CD4-positive, alpha-beta T cell treated with Interleukin-17A for 1 hour (primary cell): ENCODE measurements at regions not wholly inside any gene's neighbourhood (a gene's known extent, or its start where the extent isn't known, plus 50 kb on each side); places are given as distances from the start of the nearest gene placed in this dataset.
"Not testable (repeated sequence)": the region's sequence is repeated elsewhere in the genome, so short reads cannot be mapped to it uniquely, and the experiment has no call there.

Experiments used
- DNase-seq: peaks from one replicate; pipeline ENCODE4 v3.0.0-alpha.2; 2020

DNA sequence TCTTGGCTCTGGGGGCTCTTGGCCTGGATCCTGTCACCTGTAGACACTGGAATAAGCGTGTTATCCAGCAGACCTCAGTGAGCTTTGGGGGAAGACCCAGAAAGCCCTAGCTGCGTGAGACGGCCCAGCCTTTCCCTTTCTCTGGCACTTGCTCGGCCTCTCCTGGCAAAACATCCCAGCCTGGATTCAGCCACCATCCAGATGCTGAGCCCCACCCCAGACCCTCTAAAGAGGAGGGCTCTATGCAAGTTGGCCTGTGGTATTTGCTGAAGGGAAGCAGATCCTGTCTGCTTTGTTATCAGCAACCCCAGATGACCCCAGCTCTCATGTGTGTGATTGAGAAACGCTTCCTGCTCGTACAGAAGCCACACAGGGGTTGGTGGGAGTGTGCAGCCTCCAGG lies 267.2 kb downstream of the FAM43A start:
- DNase-seq: no peak

- no peak for DNase-seq
Observed at GRCh38 chr3:194953291-194953690, 267.6 kb downstream of the FAM43A start.

DNA sequence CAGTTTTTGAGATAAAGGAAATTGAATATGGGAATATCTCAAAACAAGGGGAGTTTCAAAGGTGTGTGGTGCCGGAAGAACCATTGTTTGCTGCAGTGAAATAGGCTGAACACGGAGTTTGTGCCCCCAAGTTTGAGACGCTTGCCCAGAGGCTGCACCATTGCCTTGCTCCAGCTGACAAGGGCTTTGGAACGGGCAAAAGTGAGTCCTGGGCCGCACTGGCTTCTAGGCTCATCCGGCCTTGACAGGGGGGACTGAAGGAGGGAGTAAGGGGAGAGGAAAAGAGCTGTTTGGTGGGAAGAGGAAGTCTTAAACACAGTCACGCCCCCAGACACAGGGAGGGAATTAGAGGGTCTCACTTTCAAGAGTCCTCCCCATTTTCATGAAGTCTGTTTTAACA lies 269.9 kb downstream of the FAM43A start:
- DNase-seq: no peak

- DNase-seq: no peak
Observed at GRCh38 chr3:194955979-194956696, 270.5 kb downstream of the FAM43A start.

GRCh38 chr3:194956697-194957396 lies 271.2 kb downstream of the FAM43A start:
- no peak for DNase-seq

GRCh38 chr3:194957743-194958240 lies 272.1 kb downstream of the FAM43A start:
- no peak for DNase-seq

GRCh38 chr3:194959217-194959616 lies 273.5 kb downstream of the FAM43A start:
- no peak for DNase-seq

GRCh38 chr3:194959666-194960065 lies 274.0 kb downstream of the FAM43A start:
- DNase-seq: not testable (repeated sequence)

DNA sequence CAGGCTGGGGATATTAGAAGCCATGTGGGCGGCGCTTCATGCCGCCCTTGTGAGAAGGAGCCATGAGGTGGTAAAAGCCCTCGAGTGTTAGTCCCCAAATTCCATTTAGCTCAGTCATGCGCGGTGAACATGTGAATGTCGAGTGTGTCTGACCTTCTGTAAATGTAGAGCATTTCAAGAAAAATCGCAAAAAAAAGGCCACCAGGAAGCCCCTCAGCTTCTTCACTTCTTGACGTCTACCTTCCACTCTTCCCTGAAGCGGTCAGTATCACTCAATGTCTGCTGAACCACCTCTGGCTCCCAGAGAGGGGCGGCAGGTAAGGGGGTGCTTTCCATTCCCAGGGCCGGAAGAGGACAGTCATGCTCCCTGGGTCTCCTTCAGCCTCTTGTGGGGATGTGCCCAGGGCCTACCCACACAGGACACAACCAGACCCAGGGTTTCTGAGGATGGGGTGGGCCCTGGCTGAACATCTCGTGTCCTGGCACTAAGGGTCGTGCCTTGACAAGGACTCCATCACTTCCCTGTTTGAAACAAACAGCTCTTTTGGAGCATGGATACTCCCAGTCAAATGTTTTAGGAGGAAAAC lies 274.9 kb downstream of the FAM43A start:
- no peak for DNase-seq

GRCh38 chr3:194961149-194961548 lies 275.5 kb downstream of the FAM43A start:
- no peak for DNase-seq

DNA sequence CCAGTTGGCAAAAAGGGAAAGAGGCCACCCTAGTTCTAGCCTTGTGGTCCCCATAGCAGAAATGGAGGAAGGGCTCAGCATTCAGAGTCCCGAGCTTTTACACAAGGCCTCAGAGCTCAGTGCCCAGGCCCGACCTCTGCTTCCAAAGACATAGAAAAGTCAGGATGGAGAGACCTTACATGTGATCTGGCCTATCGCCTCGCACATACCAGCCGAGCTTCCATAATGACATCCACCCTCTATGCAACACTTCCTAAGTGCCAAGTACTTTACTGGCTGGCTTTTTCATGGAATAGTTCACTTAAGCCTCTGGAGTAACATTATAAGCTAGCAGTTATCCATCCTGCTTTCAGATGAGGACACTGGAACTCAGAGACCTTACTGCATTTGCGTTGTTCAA lies 275.9 kb downstream of the FAM43A start:
- no peak for DNase-seq

DNA sequence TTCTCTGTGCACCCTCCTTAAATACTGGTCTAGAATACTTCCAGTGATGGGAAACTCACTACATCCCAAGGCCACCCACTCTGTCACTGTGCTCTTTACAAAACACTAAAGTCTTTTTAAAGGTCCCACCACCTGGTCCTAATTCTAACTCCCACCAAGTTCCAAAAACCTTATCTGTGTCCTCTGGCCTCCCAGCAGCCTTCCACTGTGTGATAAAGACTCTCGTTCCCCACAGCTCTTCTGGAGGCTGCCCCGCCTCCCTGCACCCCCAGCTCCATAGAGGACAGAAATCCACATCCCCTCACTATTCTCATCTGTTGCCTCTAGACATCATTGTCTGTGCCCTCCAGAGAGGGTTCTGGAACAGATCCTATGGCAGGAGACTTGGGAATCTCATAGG lies 276.4 kb downstream of the FAM43A start:
- no peak for DNase-seq

DNA sequence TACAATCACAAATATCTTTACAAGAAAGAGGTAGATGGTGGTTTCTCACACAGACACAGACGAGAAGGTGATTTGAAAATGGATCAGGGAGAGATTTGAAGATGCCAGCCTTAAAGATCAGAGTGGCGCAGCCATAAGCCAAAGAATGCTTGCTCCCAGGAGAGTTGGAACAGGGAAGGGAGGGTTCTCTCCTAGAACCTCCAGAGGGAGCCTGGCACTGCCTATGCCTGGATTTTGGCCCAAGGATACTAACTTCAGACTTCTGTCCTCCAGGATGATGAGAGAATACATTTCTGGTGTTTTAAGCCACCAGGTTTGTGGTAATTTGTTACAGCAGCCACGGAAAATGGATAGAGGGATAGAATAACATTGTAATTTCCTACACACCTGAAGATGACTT lies 279.1 kb downstream of the FAM43A start:
- no peak for DNase-seq

GRCh38 chr3:194967151-194968117 lies 281.8 kb downstream of the FAM43A start:
- no peak for DNase-seq

DNA sequence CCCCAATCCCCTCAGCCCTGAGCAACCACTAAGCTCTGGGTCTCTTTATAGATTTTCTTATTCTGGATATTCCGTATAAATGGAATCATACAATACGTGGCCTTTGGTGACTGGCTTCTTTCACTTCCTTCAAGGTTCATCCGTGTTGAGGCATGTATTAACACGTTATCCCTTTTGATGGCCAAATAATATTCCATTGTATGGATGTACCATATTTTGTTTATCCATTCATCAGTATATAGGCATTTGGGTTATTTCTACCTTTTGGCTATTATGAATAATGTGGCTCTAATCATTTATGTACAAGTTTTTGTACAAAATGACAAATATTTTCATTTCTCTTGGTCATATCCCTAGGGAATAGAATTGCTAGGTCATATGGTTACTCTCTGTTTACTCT lies 284.4 kb downstream of the FAM43A start:
- no peak for DNase-seq

DNA sequence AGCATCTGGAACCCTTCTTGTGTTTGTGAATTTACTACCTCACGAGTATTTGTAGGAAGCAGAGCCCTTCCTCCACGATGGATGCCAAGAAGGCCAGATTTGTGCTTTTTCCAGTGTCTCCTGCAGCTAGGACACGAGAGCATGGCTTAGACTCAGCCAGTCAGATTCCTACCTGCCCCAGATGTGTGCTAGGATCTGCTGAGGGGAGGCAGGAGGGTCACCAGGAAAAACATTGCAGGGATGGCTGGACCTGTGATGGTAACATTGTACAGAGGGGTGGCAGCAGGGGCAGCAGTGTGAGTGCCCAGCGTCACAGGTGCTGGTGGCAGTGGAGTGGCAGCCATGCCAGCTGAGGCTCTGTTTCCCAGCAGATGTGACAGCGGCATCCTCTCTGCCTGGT lies 285.3 kb downstream of the FAM43A start:
- no peak for DNase-seq

DNA sequence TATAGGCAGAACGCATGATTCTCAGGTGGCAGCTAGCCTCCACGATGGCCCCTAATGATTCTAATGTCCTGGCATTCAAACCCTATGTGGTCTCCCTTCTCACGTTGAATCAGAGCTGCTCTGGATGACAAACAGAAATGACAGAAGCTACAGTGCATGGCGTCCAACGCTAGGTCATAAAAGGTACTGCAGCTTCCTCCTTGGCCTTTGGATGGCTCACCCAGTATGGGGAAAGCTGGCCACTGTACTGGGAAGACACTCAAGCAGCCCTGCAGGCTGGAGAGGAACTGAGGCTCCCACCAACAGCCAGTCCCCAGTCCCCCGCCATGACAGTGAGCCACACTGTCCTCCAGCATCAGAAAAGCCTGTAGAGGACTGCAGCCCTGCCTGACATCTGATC lies 286.3 kb downstream of the FAM43A start:
- no peak for DNase-seq

- DNase-seq: no peak
Observed at GRCh38 chr3:194972641-194973040, 287.0 kb downstream of the FAM43A start.

DNA sequence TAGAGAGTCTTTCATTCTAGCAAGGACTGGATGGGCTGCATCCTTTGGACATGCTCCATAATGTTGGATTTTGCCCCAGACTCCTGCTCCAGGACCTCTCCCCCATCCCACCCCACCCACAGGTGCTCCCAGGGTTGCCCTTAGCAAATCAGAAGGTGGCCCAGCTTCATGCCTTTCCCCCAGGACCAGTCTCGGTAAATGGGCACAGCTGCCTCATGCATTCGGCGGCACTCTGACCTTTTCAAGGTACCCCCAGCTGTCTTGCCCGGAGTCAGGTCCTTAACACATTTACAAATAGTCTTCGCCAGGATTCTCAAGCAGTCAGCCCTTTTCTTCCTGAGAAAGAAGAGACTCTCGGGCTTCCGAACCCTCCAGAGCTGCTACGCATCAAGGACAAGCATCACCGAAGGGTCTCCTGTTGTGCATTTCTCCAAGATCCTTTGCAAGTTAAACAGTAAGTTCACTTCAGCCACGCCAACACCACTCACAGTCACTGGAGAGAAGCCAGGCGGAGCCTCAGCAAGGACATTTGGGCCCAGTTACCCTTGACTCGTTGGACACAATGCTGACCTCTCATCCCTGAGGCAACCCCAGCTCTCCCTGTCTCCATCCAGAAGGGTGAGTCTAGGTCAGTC lies 287.8 kb downstream of the FAM43A start:
- no peak for DNase-seq

DNA sequence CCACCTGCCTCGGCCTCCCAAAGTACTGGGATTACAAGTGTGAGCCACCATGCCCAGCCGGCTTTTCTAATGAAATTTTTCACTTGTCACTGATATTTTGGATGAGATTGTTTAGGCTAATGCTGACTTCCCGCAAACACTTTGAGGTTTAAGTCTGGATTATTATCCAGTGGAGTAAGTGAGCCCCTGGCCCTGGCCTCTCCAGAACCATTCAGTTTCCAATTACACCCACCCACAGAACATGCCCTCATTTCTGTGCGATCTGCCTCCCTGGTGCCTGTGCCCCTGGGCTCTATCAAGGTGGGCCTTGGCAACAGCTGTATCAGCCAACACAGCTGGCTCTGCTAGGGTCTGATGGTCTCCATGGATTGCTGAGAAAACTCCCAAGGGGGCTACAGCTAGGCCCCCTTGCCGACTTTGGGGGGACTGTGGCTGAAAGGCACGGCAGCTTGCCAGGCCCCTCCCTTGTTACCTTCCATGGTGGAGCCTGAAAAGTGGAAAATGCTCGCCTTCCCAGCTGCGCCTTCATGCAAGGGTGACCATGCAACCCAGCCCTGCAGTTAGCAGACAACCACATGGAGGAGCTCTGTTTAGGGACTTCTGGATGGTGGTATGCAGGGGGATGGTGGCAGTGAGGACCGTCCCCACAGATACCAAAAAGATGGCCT lies 288.9 kb downstream of the FAM43A start:
- no peak for DNase-seq

DNA sequence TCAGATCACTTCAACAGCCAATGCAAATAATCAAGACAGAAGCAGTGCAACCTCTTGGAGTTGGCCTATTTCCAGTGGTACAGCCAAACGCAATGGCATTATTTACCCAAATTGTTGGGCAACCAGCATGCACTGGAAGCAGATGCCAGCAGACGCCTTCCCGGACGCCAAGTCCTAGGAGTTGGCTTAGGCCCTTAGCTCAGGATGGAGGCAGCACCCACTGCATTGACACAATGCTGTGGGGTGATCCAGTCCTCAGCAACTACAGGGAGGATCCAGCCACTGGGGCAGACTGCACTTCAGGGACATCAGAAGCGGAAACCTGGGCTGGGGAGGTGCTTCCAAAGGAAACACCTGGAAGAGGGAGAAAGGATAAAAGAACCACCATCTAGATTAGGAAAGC lies 290.4 kb downstream of the FAM43A start:
- no peak for DNase-seq

DNA sequence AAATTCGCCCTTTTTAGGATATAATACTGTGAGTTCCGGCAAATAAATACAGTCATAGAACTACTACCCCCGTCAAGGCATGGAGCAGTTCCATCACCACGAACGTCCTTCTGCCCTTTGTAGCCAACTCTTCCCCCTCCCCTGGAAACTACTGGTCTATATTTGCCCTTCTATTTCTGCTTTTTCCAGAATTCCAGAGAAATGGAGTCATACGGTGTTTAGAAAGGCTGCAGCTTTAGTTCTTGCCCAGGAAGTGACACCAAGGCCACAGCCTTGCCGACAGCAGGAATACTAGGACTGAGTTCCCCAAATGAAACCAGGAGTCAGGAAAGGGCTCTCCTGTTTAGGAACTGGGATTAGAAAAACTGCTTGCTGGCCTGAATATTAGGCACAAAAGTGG lies 291.2 kb downstream of the FAM43A start:
- no peak for DNase-seq
